Keratinocyte (primary cell): ENCODE measurements at regions not wholly inside any gene's neighbourhood (a gene's known extent, or its start where the extent isn't known, plus 50 kb on each side); places are given as distances from the start of the nearest gene placed in this dataset.
"Not testable (repeated sequence)": the region's sequence is repeated elsewhere in the genome, so short reads cannot be mapped to it uniquely, and the experiment has no call there.

Experiments
- DNase-seq: peaks from one replicate; pipeline ENCODE4 v3.0.0-alpha.2; 2011; ENCODE audit warnings: low read depth, missing footprints, low spot score
- FAIRE-seq: peaks from 2 replicates; lab custom pipeline; 2011; peaks lifted over from hg19 to GRCh38; lab: Jason Lieb, UNC
- H2AFZ ChIP-seq: 2 replicates; pipeline ENCODE4 v1.6.0; 2012; ENCODE audit warnings: low read length, control low read depth, inconsistent platforms; ENCODE audit not compliant: control insufficient read depth
- H3K27ac ChIP-seq: 2 replicates; pipeline ENCODE4 v1.5.1; 2011; ENCODE audit warnings: low read length; ENCODE audit not compliant: control insufficient read depth, insufficient read depth
- H3K27me3 ChIP-seq: 3 replicates; pipeline ENCODE4 v1.6.0; 2011; ENCODE audit warnings: low read length; ENCODE audit not compliant: control insufficient read depth, insufficient read depth; ENCODE audit errors: extremely low read depth
- H3K36me3 ChIP-seq, 2 experiments: 2 replicates in 1 of 2; 3 replicates in 1 of 2; pipeline ENCODE4 v1.5.1; 2011; ENCODE audit warnings: low read length in 2 of 2, mild to moderate bottlenecking in 1 of 2; ENCODE audit not compliant: control insufficient read depth in 2 of 2, insufficient read depth in 2 of 2; ENCODE audit errors: extremely low read depth in 1 of 2
- H3K4me1 ChIP-seq: 3 replicates; pipeline ENCODE4 v1.5.1; 2011; ENCODE audit warnings: low read length; ENCODE audit not compliant: control insufficient read depth, insufficient read depth; ENCODE audit errors: extremely low read depth
- H3K4me2 ChIP-seq: 3 replicates; pipeline ENCODE4 v1.6.0; 2011; ENCODE audit warnings: low read depth, low read length; ENCODE audit not compliant: control insufficient read depth, insufficient read depth; ENCODE audit errors: extremely low read depth
- H3K4me3 ChIP-seq, 3 experiments: fragments of 200-600 bp in 1 of 3; sonication (generic) in 1 of 3; 2 replicates in 2 of 3; 3 replicates in 1 of 3; pipeline ENCODE4 v1.5.1; 2011 to 2016; ENCODE audit warnings: low read length in 3 of 3, mild to moderate bottlenecking in 3 of 3, control low read depth in 2 of 3, inconsistent platforms in 1 of 3, low read depth in 1 of 3, mixed read lengths in 1 of 3, mixed run types in 1 of 3, moderate library complexity in 1 of 3; ENCODE audit not compliant: control insufficient read depth in 2 of 3, insufficient read depth in 2 of 3; ENCODE audit errors: extremely low read depth in 1 of 3
- H3K79me2 ChIP-seq: 2 replicates; pipeline ENCODE4 v1.6.0; 2012; ENCODE audit warnings: low read length; ENCODE audit not compliant: control insufficient read depth, insufficient read depth
- H3K9ac ChIP-seq: 3 replicates; pipeline ENCODE4 v1.6.0; 2011; ENCODE audit warnings: low read length; ENCODE audit not compliant: control insufficient read depth, insufficient read depth; ENCODE audit errors: extremely low read depth
- H3K9me1 ChIP-seq: 3 replicates; pipeline ENCODE4 v1.6.0; 2011; ENCODE audit warnings: low read length; ENCODE audit not compliant: control insufficient read depth, insufficient read depth; ENCODE audit errors: extremely low read depth
- H3K9me3 ChIP-seq: 2 replicates; pipeline ENCODE4 v1.5.1; 2012; ENCODE audit warnings: low read depth, low read length; ENCODE audit not compliant: control insufficient read depth
- H4K20me1 ChIP-seq: 3 replicates; pipeline ENCODE4 v1.6.0; 2011; ENCODE audit warnings: low read length; ENCODE audit not compliant: control insufficient read depth, insufficient read depth; ENCODE audit errors: extremely low read depth
- CTCF ChIP-seq, 3 experiments: IDR thresholded peaks in 1 of 3; conservative IDR thresholded peaks in 1 of 3; optimal IDR thresholded peaks in 1 of 3; 2 replicates in 2 of 3; 3 replicates in 1 of 3; pipeline versions ENCODE3 to v1.5.1; 2011; ENCODE audit warnings: low read length in 3 of 3, mild to moderate bottlenecking in 3 of 3, moderate library complexity in 2 of 3, control low read depth in 1 of 3, inconsistent platforms in 1 of 3; ENCODE audit not compliant: insufficient read depth in 2 of 3; ENCODE audit errors: extremely low read depth in 1 of 3
- EZH2 ChIP-seq: IDR thresholded peaks from one replicate; pipeline ENCODE4 v1.6.1; 2012; ENCODE audit warnings: inconsistent platforms, mild to moderate bottlenecking, low read length, moderate library complexity
- dilution Hi-C: fragments of 300-500 bp; cut with MboI; formaldehyde crosslinking; loops from one replicate; pipeline ENCODE4 v1.7.0; 2020; ENCODE audit warnings: low sequenced_read_pairs; ENCODE audit not compliant: extremely low pct_ligation_motif_present

- Histone ChIP-seq H4K20me1 (no peaks in the 10 kb centered on the region), H3K9me1 (no peaks in the 10 kb centered on the region), H3K27ac (no peak overlapping the region), H3K4me2 (no peak overlapping the region), H2AFZ (no peak overlapping the region), H3K36me3 (no peaks in the 10 kb centered on the region), H3K9ac (no peak overlapping the region), H3K9me3 (no peaks in the 10 kb centered on the region), H3K27me3 (no peaks in the 10 kb centered on the region), H3K4me1 (no peaks in the 10 kb centered on the region), H3K79me2 (no peaks in the 10 kb centered on the region), H3K4me3 (no peak overlapping the region)
- no peak for FAIRE-seq
- TF ChIP-seq EZH2 = no peak
- no peak for TF ChIP-seq CTCF (optimal IDR thresholded peaks at IDR 0.05 in 1 of 3, IDR thresholded peaks at IDR 0.05 in 1 of 3, conservative IDR thresholded peaks at IDR 0.05 in 1 of 3; ENCODE audit: extremely low read depth in 1 of 3, insufficient read depth in 2 of 3, low read length in 3 of 3)
- DNase-seq = no peak
- dilution Hi-C loops = no loop called here
These were observed 224.9 kb downstream of the HS3ST3B1 start for GRCh38 chr17:14525551-14526455.

GRCh38 chr17:14522795-14523387 lies 222.0 kb downstream of the HS3ST3B1 start:
- no peak for FAIRE-seq

GRCh38 chr17:14518919-14519318 lies 218.0 kb downstream of the HS3ST3B1 start:
- H3K4me3 ChIP-seq, H3K79me2 ChIP-seq, H3K9me1 ChIP-seq, H2AFZ ChIP-seq, DNase-seq, H3K27me3 ChIP-seq, FAIRE-seq, dilution Hi-C loops, H3K27ac ChIP-seq, H4K20me1 ChIP-seq, H3K4me2 ChIP-seq, H3K9me3 ChIP-seq, H3K9ac ChIP-seq, H3K4me1 ChIP-seq, H3K36me3 ChIP-seq: not testable (repeated sequence)

More at GRCh38 chr17:14522795-14523387, 222.0 kb downstream of the HS3ST3B1 start:
- Histone ChIP-seq H3K4me1 (no peaks in the 10 kb centered on the region), H4K20me1 (no peaks in the 10 kb centered on the region), H2AFZ (no peak overlapping the region), H3K4me3 (no peak overlapping the region), H3K9me3 (no peaks in the 10 kb centered on the region), H3K36me3 (no peaks in the 10 kb centered on the region), H3K4me2 (no peak overlapping the region), H3K9ac (no peak overlapping the region), H3K27me3 (no peaks in the 10 kb centered on the region), H3K9me1 (no peaks in the 10 kb centered on the region), H3K27ac (no peak overlapping the region), H3K79me2 (no peaks in the 10 kb centered on the region)
- dilution Hi-C loops = no loop called here
- DNase-seq = no peak
- no peak for TF ChIP-seq EZH2
- no peak for TF ChIP-seq CTCF (optimal IDR thresholded peaks at IDR 0.05 in 1 of 3, IDR thresholded peaks at IDR 0.05 in 1 of 3, conservative IDR thresholded peaks at IDR 0.05 in 1 of 3; ENCODE audit: extremely low read depth in 1 of 3, insufficient read depth in 2 of 3, low read length in 3 of 3)
